ENCODE measurements at regions not wholly inside any gene's neighbourhood (a gene's known extent, or its start where the extent isn't known, plus 50 kb on each side); places are given as distances from the start of the nearest gene placed in this dataset.

DNA sequence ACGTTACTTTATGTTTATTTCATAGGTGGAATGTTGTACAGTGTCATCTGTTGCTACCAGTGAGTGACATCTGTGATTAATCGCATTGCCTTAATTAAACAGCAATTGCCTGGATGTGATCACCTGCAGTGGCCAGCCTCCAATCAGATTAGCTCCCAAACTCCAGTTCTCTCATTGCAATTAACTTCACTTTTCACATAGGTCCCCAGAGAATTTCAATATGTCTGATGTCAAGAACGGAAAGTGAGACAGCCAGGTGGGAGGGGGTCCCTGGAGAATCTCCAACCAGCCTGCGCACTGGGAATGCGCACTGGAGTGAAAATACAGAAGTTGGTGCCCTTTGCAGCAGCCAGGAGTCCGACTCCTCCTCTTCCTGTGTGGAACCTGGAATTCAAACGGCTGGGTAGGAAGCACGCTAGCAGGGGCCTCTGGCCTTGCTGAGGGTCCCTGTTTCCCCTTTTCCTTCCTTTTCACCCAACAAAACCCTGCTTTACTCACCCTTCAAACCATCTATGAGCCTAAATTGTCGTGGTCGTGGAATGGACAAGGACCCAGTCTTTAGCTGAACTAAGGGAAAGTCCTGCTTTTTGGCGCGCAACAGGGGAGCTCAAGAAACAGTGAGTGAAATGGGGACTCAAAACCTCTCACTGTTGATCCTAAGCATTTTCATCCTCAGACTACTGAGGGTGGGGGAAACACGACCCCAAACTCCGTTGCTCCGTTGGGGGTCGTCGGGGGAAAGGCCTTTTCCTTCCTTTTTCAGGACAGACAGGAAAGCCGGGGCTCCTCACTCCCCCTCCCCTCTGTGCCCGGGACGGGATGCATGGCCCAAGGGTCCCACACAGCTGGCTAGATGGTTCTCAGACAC lies 1355.5 kb upstream of the LRRTM3 start:
- Mint-ChIP-seq H3K27me3 (no peaks in the 10 kb centered on the region), H3K4me1 (no peaks in the 10 kb centered on the region), H3K4me3 (no peak overlapping the region), H3K36me3 (no peaks in the 10 kb centered on the region), H3K9me3 (peaks cover 0 to 6% (median 2%) of the 10 kb centered on the region in 9 donors), H3K27ac (peak overlapping the region in 1 of 10 donors; percentile 35)
- POLR2A ChIA-PET: no interaction called here
- DNase-seq: no peak
- ATAC-seq: no peak

DNA sequence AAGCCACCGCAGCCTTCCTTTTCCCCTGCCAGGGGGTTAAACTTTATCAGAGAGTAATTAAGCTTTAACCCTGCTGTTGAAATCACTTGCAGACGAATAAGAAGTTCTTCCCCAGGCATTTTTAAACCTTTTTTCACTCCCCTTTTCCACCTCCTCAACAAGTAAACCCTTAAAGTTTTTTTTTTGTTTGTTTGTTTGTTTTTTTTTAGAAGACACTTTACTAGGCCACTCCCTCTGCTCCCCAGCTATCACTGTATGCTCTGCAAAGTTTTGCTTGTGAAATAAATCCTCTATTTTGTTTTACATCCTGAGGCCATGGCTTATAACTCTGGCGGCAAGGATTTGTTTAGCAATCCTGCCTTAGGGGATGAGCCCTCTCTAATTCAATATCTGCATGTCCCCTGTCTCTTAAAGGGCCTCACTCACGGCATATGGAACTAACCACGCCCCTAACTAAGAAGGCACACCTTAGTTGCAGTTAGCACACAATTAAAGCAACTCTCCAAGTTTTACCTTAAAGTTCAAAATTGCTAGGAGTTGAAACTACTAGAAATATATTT lies 1354.7 kb upstream of the LRRTM3 start:
- no peak overlapping the region for H3K27ac Mint-ChIP-seq
- ATAC-seq (no peak), DNase-seq (no peak)
- POLR2A ChIA-PET: no interaction called here
- no peaks in the 10 kb centered on the region for H3K36me3 Mint-ChIP-seq
- H3K4me3 Mint-ChIP-seq: no peak overlapping the region
- H3K4me1 Mint-ChIP-seq: no peaks in the 10 kb centered on the region
- peaks cover 0 to 6% (median 2%) of the 10 kb centered on the region in 9 donors for H3K9me3 Mint-ChIP-seq
- no peaks in the 10 kb centered on the region for H3K27me3 Mint-ChIP-seq

DNA sequence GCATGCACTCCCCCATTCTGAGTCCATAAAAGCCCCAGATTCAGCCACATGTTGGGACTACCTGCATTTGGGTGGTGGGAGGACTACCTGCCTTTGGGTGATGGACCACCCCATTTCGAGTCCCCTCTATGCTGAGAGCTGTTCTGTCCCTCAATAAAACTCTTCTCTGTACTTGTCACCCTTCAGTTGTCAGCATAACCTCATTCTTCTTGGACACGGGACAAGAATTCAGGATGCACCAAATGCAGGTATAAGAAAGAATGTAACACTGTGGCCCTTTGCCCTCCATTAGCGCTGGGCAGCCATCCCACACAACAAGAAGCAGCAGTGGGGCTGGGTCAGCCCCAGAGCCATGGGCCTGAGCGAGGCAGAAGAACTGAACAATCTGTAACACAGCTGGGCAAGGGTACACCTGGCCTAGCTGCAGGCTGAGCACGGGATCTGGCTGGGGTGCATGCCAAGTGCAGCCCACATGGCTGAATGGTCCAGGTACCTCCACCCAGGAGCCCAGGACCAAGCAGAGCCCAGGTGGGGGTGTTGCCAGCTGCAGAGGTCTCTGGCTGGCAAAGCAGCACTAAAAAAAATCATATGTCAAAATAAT lies 1344.3 kb upstream of the LRRTM3 start:
- no peak for ATAC-seq
- no peak overlapping the region for H3K4me3 Mint-ChIP-seq
- H3K27me3 Mint-ChIP-seq: no peaks in the 10 kb centered on the region
- no peaks in the 10 kb centered on the region for H3K36me3 Mint-ChIP-seq
- POLR2A ChIA-PET: no interaction called here
- H3K4me1 Mint-ChIP-seq: no peaks in the 10 kb centered on the region
- H3K27ac Mint-ChIP-seq: no peak overlapping the region
- DNase-seq: no peak
- peaks cover 9 to 41% (median 15%) of the 10 kb centered on the region in 9 donors for H3K9me3 Mint-ChIP-seq

DNA sequence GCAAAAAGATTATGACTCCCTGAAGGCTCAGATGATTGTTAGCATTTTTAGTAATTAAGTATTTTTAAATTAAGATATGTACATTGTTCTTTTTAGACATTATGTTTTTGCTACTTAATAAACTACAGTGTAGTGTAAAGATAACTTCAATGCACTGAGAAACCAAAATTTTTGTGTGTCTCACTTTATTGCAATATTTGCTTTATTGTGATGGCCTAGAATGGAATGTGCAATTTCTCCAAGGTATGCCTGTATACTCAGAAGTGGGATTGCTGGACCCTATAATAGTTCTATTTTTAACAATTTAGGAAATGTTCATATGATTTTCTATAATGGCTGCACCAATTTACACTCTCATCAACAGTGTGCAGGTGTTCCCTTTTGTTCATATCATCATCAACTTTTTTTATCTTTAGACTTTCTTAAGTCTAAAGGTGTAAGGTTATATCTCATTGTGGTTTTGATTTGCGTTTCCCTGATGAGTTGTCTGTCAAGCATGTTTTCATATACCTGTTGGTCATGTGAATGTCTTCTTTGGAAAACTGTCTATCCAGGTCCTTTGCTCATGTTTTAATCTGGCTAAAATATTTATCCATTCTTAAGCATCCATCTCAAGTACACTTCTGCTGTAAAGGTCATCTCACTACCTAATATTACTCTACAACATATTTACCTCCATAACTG lies 1323.5 kb upstream of the LRRTM3 start:
- Mint-ChIP-seq H3K4me1 (no peaks in the 10 kb centered on the region), H3K36me3 (no peaks in the 10 kb centered on the region), H3K27me3 (no peaks in the 10 kb centered on the region), H3K4me3 (no peak overlapping the region), H3K27ac (no peak overlapping the region), H3K9me3 (peaks cover 0 to 24% (median 10%) of the 10 kb centered on the region in 9 donors)
- POLR2A ChIA-PET: no interaction called here
- no peak for ATAC-seq
- DNase-seq: no peak

DNA sequence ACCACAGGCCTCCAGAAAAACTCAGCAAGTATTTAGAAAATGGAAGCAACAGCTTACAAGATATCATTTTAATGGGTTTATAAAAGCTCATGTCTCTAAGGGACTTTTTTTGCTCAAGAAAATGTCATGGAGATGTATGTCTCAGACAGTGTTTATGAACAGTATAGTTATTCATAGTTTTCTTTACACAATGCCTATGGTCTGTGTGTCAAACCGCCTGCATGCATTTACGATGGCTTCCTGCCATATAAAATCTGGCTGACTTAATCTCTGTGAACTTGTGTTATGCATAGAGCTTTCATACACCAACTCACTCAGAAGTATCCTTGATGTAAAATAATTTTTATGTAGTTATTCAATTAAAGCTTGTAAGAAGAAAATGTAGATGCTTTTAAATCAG lies 1314.2 kb upstream of the LRRTM3 start:
- no peaks in the 10 kb centered on the region for H3K36me3 Mint-ChIP-seq
- no peaks in the 10 kb centered on the region for H3K27me3 Mint-ChIP-seq
- no peaks in the 10 kb centered on the region for H3K4me1 Mint-ChIP-seq
- DNase-seq: no peak
- POLR2A ChIA-PET: no interaction called here
- H3K27ac Mint-ChIP-seq: no peak overlapping the region
- no peak for ATAC-seq
- H3K4me3 Mint-ChIP-seq: no peak overlapping the region
- H3K9me3 Mint-ChIP-seq: peaks cover 0 to 34% (median 11%) of the 10 kb centered on the region in 9 donors

DNA sequence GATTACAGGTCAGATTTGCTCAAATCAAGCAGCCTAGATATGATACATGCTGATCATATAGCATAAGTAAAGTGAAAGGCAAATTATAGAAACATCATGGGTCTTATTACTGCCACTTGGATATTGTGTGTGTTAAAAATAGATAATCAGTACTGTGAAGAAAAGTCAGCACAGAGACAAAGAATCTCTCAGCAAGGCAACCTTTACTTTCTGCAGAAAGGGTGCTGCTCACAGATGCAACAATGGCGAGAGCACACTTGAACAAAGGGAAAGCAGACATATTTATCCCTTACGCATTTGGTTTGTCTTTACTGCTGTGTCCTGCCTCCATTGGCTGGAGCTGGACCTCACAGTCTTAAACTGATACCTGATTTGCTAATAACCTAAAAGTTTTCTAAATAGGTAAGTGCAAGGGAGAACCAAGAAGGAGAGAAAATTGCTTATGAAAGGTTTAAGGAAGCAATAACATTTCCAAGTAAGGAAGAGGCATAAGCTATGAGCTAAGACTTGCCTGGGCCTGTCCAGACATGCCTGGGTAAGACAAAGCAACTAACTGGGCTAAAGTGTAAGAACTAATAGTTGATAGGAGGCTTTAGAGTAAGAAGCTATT lies 1310.8 kb upstream of the LRRTM3 start:
- H3K9me3 Mint-ChIP-seq: peaks cover 0 to 24% (median 6%) of the 10 kb centered on the region in 9 donors
- no peak overlapping the region for H3K27ac Mint-ChIP-seq
- POLR2A ChIA-PET: no interaction called here
- H3K4me1 Mint-ChIP-seq: no peaks in the 10 kb centered on the region
- DNase-seq (no peak), ATAC-seq (no peak)
- no peaks in the 10 kb centered on the region for H3K27me3 Mint-ChIP-seq
- no peak overlapping the region for H3K4me3 Mint-ChIP-seq
- H3K36me3 Mint-ChIP-seq: no peaks in the 10 kb centered on the region

DNA sequence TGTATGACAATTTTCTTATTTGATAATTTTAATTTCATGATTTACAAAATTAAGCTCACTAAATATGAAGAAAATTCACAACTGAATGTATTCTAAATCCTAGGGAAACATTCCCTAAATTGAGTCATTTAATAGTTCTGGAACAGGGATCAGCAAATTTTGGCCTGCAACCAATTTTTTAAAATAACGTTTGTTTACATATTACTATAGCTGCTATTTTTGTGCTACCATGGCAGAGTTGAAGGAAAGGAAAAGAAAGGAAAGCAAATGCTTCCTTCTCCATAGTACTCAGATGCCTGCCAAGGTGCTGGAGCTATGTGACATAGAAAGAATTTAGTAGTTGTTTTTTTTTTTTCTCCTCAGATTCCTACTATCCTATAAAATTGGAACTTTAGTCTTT lies 1307.7 kb upstream of the LRRTM3 start:
- Mint-ChIP-seq H3K36me3 (no peaks in the 10 kb centered on the region), H3K27me3 (no peaks in the 10 kb centered on the region), H3K4me1 (no peaks in the 10 kb centered on the region), H3K27ac (no peak overlapping the region), H3K4me3 (no peak overlapping the region), H3K9me3 (peaks cover 0 to 23% (median 6%) of the 10 kb centered on the region in 9 donors)
- no peak for DNase-seq
- POLR2A ChIA-PET: no interaction called here
- no peak for ATAC-seq

DNA sequence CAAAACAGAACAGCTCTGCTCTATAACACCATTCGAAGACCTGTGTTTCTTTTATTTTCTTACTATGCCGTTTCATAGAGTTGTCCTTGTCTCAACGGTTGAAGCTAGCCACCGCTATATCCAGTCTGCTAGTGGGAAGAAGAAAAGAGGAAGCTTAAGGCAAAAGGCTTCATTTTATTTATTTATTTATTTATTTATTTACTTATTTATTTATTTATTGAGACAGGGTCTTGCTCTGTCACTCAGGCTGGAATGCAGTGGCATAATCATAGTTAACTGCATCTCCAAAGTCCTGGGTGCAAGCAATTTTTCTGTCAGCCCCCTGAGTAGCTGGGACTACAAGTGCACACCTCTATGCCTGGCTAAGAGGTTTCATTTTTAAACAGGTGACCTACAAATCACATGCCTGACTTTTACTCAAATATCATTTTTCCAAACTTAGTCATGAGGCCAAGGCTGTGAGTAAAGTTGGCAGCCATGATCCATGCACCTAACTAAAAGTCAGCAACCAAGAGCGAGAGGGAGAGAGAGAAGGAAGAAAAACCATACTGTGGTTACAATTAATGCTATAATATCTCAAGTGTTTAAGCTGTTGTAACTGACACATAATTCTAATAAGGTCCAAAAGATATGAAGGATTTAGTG lies 1305.3 kb upstream of the LRRTM3 start:
- H3K4me1 Mint-ChIP-seq: no peaks in the 10 kb centered on the region
- H3K27ac Mint-ChIP-seq: no peak overlapping the region
- POLR2A ChIA-PET: no interaction called here
- H3K4me3 Mint-ChIP-seq: no peak overlapping the region
- no peak for ATAC-seq
- DNase-seq: no peak
- H3K36me3 Mint-ChIP-seq: no peaks in the 10 kb centered on the region
- H3K9me3 Mint-ChIP-seq: peaks cover 0 to 14% (median 5%) of the 10 kb centered on the region in 9 donors
- H3K27me3 Mint-ChIP-seq: no peaks in the 10 kb centered on the region

DNA sequence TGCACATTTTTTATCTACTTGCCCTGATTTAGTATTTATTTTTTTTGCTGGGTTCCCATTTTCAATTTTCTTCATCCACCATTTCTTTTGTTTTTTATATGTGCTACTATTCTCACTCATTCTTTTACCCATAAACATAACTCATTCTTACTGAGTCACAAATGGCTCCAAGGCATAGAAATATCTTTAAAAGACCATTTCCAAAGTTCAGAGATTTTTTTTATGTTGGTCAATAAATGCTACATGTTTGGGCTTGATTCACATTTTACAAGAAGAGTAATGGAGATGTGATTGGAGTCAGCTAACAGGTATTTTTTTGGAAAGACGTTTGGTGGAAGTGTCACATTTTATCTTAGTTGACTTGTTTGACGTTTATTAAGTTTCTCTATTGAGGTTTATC lies 1303.2 kb upstream of the LRRTM3 start:
- Mint-ChIP-seq H3K4me3 (no peak overlapping the region), H3K36me3 (no peaks in the 10 kb centered on the region), H3K9me3 (peaks cover 0 to 14% (median 0%) of the 10 kb centered on the region in 9 donors), H3K27ac (no peak overlapping the region), H3K4me1 (no peaks in the 10 kb centered on the region), H3K27me3 (no peaks in the 10 kb centered on the region)
- ATAC-seq (no peak), DNase-seq (no peak)
- POLR2A ChIA-PET: no interaction called here

DNA sequence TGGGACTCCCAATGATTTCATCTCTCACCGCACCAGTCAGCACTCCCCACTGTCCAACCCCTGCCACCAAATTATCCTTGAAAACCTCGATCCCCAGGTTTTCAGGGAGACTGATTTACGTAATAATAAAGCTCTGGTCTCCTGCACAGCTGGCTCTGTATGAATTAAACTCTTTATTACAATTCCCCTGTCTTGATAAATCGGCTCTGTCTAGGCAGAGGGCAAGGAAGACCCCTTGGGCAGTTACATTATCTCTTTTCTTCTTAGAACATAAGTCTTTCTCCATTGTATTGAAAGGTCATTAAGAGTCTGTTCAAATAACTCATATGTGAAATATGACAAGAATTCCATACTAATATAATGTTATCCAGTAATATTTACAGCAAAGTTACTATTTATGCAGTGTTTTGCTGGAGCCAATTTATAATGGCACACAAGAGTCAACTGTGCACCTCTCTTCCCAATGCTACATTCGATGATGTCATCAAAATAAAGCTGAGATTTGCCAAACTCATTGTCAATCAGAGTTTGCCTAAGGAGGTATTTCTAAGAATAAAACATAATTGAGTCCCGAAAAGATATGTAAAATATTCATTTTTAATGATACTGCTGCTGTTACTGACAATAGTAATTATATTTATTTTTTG lies 1297.2 kb upstream of the LRRTM3 start:
- no peak overlapping the region for H3K27ac Mint-ChIP-seq

DNA sequence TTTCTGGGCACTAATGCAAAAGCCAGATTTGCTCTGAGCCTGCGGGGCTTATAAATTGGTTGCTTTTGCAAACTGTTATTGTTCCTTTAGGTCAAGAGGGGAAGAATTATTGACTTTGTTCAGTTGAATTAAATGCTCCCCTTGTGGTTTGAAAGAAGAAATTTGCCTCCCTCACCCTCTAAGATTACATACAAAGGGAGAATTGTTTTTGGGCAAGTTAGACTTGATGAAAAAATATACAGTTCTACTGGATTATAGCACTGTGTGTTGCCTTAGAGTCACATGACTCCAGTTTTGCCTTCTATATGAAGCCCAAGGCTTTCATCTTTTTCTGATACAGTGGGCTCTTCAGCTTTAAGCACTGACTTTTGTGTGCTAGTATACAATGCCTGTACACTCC lies 1265.8 kb upstream of the LRRTM3 start:
- POLR2A ChIA-PET: no interaction called here
- Mint-ChIP-seq H3K4me3 (no peak overlapping the region), H3K27me3 (no peaks in the 10 kb centered on the region), H3K36me3 (no peaks in the 10 kb centered on the region), H3K4me1 (no peaks in the 10 kb centered on the region), H3K27ac (no peak overlapping the region), H3K9me3 (peaks cover 0 to 24% (median 10%) of the 10 kb centered on the region in 9 donors)
- ATAC-seq: no peak
- DNase-seq: no peak

More for the DNA sequence above, 1297.2 kb upstream of the LRRTM3 start:
- H3K9me3 Mint-ChIP-seq: peaks cover 2 to 16% (median 6%) of the 10 kb centered on the region in 9 donors
- ATAC-seq: no peak
- no peaks in the 10 kb centered on the region for H3K27me3 Mint-ChIP-seq
- POLR2A ChIA-PET: no interaction called here
- no peak overlapping the region for H3K4me3 Mint-ChIP-seq
- H3K36me3 Mint-ChIP-seq: no peaks in the 10 kb centered on the region
- H3K4me1 Mint-ChIP-seq: no peaks in the 10 kb centered on the region
- DNase-seq: no peak

DNA sequence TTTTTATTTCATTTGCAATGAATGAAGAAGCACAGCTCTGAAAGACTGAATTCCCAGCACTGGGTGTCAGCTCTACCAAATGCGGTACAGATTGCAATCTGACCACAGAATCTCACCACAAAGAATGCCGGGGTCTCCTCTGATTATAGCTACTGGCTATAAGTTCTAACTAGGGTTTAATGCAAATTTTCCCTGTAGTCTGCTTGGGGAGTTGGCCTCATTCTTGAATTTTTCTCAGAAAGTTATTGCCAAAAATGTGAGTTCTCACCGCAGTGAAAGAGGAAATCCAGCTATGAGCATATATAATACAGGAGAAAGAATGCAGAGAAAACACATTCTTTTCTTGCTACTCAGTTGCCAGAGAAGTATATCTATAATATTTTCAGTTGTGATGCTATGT lies 1255.7 kb upstream of the LRRTM3 start:
- no peaks in the 10 kb centered on the region for H3K27me3 Mint-ChIP-seq
- no peaks in the 10 kb centered on the region for H3K36me3 Mint-ChIP-seq
- H3K4me3 Mint-ChIP-seq: no peak overlapping the region
- POLR2A ChIA-PET: no interaction called here
- no peak overlapping the region for H3K27ac Mint-ChIP-seq
- H3K4me1 Mint-ChIP-seq: no peaks in the 10 kb centered on the region
- peaks cover under 1 to 31% (median 3%) of the 10 kb centered on the region in 9 donors for H3K9me3 Mint-ChIP-seq
- no peak for DNase-seq
- ATAC-seq: no peak

Measured in naive thymus-derived CD8-positive, alpha-beta T cell (primary cell).